ENCODE measurements at regions not wholly inside any gene's neighbourhood (a gene's known extent, or its start where the extent isn't known, plus 50 kb on each side); places are given as distances from the start of the nearest gene placed in this dataset.

DNA sequence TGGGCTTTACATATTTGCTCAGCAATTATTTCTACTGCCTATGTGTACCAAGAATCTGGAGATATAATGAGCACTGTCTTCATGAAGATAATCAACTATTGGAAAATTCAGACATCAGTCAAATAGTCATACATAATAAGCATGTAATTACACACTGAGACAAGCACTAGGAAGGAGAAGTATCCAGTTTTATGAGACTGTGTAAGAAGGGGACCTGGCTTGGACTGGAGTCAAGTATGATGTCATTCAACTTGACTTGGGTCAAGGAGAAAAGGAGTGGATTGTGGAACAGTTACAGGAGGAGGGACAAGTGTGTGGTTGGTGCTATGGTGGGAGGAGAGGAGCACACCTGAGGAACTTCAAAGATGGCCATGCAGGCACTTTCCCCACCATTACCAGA, 419.8 kb upstream of the TRIB2 start:
- no peak overlapping the region for H3K27ac ChIP-seq
- ATAC-seq (no peak), DNase-seq (no peak)
- TF ChIP-seq POLR2A (IDR thresholded peaks at IDR 0.05) = no peak
- TF ChIP-seq, protein P1, sequence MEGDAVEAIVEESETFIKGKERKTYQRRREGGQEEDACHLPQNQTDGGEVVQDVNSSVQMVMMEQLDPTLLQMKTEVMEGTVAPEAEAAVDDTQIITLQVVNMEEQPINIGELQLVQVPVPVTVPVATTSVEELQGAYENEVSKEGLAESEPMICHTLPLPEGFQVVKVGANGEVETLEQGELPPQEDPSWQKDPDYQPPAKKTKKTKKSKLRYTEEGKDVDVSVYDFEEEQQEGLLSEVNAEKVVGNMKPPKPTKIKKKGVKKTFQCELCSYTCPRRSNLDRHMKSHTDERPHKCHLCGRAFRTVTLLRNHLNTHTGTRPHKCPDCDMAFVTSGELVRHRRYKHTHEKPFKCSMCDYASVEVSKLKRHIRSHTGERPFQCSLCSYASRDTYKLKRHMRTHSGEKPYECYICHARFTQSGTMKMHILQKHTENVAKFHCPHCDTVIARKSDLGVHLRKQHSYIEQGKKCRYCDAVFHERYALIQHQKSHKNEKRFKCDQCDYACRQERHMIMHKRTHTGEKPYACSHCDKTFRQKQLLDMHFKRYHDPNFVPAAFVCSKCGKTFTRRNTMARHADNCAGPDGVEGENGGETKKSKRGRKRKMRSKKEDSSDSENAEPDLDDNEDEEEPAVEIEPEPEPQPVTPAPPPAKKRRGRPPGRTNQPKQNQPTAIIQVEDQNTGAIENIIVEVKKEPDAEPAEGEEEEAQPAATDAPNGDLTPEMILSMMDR (IDR thresholded peaks at IDR 0.05) = no peak
- intact Hi-C loops (cut with DNase I) = no loop called here
- no peaks in the 10 kb centered on the region for H3K9me3 ChIP-seq
- no peaks in the 10 kb centered on the region for H3K27me3 ChIP-seq
- no peak overlapping the region for H3K4me3 ChIP-seq
- H3K36me3 ChIP-seq = no peaks in the 10 kb centered on the region
- no peaks in the 10 kb centered on the region for H3K4me1 ChIP-seq

DNA sequence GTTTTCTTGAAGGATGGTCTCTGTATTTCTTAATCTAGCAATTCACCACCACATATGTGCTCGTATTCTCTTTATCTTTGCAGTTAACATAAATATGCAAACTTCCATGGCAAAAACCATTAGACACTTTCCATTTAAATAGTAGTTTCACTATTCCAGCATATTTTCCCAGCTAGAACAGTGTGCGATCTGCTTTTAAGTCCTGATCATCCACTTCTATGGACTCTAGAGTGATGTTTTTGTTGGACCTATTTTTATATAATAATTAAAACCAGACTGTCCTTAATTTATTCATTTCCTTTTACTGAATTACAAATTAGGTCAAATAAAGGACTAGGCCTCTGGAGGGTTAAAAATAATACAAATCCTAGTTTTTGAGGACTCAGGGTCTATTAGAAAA, 418.4 kb upstream of the TRIB2 start:
- H3K9me3 ChIP-seq = no peaks in the 10 kb centered on the region
- H3K4me3 ChIP-seq = no peak overlapping the region
- DNase-seq (no peak), ATAC-seq (no peak)
- H3K27ac ChIP-seq = no peak overlapping the region
- intact Hi-C loops (cut with DNase I) = no loop called here
- WGBS (ENCODE audit: insufficient coverage, low coverage, low lambda C conversion rate, missing lambda C conversion rate) = 75% methylated on average over 2 of the region's 2 CpGs
- no peaks in the 10 kb centered on the region for H3K4me1 ChIP-seq
- H3K27me3 ChIP-seq = no peaks in the 10 kb centered on the region
- TF ChIP-seq, protein P1 (IDR thresholded peaks at IDR 0.05) = no peak
- no peak for TF ChIP-seq POLR2A (IDR thresholded peaks at IDR 0.05)
- no peaks in the 10 kb centered on the region for H3K36me3 ChIP-seq

DNA sequence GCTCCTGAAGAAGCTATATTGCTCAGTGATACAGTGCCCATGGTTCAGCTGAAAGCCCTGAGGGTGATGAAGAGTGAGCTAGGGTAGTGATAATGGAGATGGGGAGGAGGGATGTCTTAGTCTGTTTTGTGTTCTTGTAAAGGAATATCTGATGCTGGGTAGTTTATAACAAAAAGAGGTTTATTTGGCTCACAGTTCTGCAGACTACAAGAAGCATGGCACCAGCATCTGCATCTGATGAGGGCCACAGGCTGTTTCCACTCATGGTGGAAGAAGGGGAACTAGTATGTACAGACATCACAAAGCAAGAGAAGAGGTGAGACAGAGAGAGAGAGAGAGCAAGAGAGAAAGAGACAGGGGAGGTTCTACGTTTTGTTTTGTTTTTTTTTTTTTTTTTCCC, 417.3 kb upstream of the TRIB2 start:
- Histone ChIP-seq H3K27ac (no peak overlapping the region), H3K36me3 (no peaks in the 10 kb centered on the region), H3K9me3 (no peaks in the 10 kb centered on the region), H3K27me3 (no peaks in the 10 kb centered on the region), H3K4me3 (no peak overlapping the region), H3K4me1 (no peaks in the 10 kb centered on the region)
- DNase-seq = no peak
- TF ChIP-seq POLR2A (IDR thresholded peaks at IDR 0.05) = no peak
- TF ChIP-seq, protein P1 (IDR thresholded peaks at IDR 0.05) = no peak
- WGBS (ENCODE audit: insufficient coverage, low coverage, low lambda C conversion rate, missing lambda C conversion rate) = 31% methylated on average over 1 of the region's 1 CpG
- intact Hi-C loops (cut with DNase I) = no loop called here
- ATAC-seq = no peak

DNA sequence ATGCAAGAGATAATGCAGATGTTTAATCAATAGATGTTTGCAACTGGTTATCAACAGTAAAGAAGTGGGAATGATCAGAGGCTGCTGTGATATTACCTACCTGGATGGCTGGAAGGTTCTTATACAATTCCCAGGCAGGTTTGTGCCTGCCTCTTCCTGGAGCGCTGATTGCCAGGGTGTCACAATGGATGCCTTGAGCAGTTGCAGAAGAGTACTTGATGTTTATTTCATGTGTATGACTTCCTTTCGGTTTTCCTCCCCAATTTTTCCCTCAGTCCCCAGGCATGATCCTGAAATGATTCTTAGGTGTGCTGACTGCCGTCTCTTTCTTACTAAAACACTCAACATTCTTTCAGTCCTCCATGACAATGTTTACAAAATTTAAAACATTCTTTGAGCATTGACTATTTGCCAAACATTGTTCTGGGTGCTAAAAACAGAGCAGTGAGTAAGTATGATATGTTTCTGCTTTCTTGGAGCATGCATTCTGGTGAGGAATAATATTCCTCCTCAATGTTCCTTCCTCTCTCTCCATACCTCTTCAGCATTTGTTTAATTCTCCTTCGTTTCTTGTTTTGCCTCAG, 416.6 kb upstream of the TRIB2 start:
- Histone ChIP-seq H3K9me3 (no peaks in the 10 kb centered on the region), H3K36me3 (no peaks in the 10 kb centered on the region), H3K27ac (no peak overlapping the region), H3K27me3 (no peaks in the 10 kb centered on the region), H3K4me3 (no peak overlapping the region), H3K4me1 (no peaks in the 10 kb centered on the region)
- ATAC-seq = no peak
- intact Hi-C loops (cut with DNase I) = no loop called here
- 69% methylated on average over 3 of the region's 4 CpGs for WGBS (ENCODE audit: insufficient coverage, low coverage, low lambda C conversion rate, missing lambda C conversion rate)
- no peak for TF ChIP-seq POLR2A (IDR thresholded peaks at IDR 0.05)
- TF ChIP-seq, protein P1 (IDR thresholded peaks at IDR 0.05) = no peak
- no peak for DNase-seq

DNA sequence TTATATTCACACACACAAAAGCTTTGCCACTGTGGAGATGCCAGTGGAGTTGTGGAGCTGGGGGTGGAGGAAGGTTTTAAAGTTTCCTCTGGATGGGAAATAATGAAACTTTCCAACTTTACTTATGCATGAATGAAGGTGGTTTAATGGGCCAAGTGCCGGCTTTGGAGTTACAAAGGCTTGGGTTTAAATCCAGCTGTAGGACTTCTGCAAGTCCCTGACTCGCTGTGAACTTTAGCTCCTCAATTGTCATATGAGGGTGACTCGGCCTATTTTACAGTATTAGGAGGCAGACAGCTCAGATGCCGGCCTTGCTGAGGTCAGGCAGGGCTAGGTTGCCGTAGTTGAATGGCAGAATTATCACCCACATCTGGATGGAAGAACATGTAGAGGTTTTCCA, 415.8 kb upstream of the TRIB2 start:
- Histone ChIP-seq H3K36me3 (no peaks in the 10 kb centered on the region), H3K27me3 (no peaks in the 10 kb centered on the region), H3K27ac (no peak overlapping the region), H3K4me1 (no peaks in the 10 kb centered on the region), H3K4me3 (no peak overlapping the region), H3K9me3 (no peaks in the 10 kb centered on the region)
- intact Hi-C loops (cut with DNase I) = no loop called here
- ATAC-seq = no peak
- no peak for DNase-seq
- WGBS (ENCODE audit: insufficient coverage, low coverage, low lambda C conversion rate, missing lambda C conversion rate) = 82% methylated on average over 5 of the region's 5 CpGs
- TF ChIP-seq POLR2A (IDR thresholded peaks at IDR 0.05) = no peak
- TF ChIP-seq, protein P1 (IDR thresholded peaks at IDR 0.05) = no peak

Measured in right lobe of liver (tissue), 6 donors.